H1 (cell line): ENCODE measurements at regions not wholly inside any gene's neighbourhood (a gene's known extent, or its start where the extent isn't known, plus 50 kb on each side); places are given as distances from the start of the nearest gene placed in this dataset.

Experiments used
- CTCF ChIP-seq, 3 experiments: IDR thresholded peaks; 1 replicate in 2 of 3; 2 replicates in 1 of 3; pipeline versions ENCODE4 v1.5.1 to v1.6.1; 2011; ENCODE audit warnings: low read length in 3 of 3, mild to moderate bottlenecking in 3 of 3, inconsistent platforms in 2 of 3, low read depth in 1 of 3, moderate library complexity in 1 of 3; ENCODE audit not compliant: insufficient read depth in 1 of 3; ENCODE audit errors: control extremely low read depth in 1 of 3
- EZH2 ChIP-seq: fragments of 200-600 bp; sonication (generic); IDR thresholded peaks from 2 replicates; pipeline ENCODE4 v1.7.1; 2012; ENCODE audit warnings: low read depth, mild to moderate bottlenecking, moderate library complexity, low read length, inconsistent platforms; ENCODE audit not compliant: severe bottlenecking
- NRF1 ChIP-seq: IDR thresholded peaks from 2 replicates; pipeline ENCODE4 v1.6.1; 2011; ENCODE audit warnings: mild to moderate bottlenecking, low read depth, low read length, improper control_type of control experiment
- POLR2AphosphoS5 ChIP-seq: IDR thresholded peaks from 2 replicates; pipeline ENCODE4 v1.6.1; 2011; ENCODE audit warnings: low read depth, low read length
- SP1 ChIP-seq: IDR thresholded peaks from 2 replicates; pipeline ENCODE4 v1.6.1; 2011; ENCODE audit warnings: low read depth, low read length

- TF ChIP-seq CTCF (IDR thresholded peaks at IDR 0.05; ENCODE audit: control extremely low read depth in 1 of 3, insufficient read depth in 1 of 3, low read depth in 1 of 3, low read length in 3 of 3) (no peak), EZH2 (no peak), NRF1 (no peak), POLR2AphosphoS5 (no peak), SP1 (no peak)
These were observed 627.3 kb downstream of the PLOD2 start for GRCh38 chr3:145533696-145534095.
